ENCODE measurements at regions not wholly inside any gene's neighbourhood (a gene's known extent, or its start where the extent isn't known, plus 50 kb on each side); places are given as distances from the start of the nearest gene placed in this dataset.

- TF ChIP-seq CTCF (IDR thresholded peaks at IDR 0.05; ENCODE audit: low read length) (no peak), EZH2 (IDR thresholded peaks at IDR 0.05; ENCODE audit: borderline replicate concordance, low read length) (no peak)
Observed at GRCh38 chr2:212694398-212694797, 155.8 kb upstream of the ERBB4 start.
